ENCODE measurements at regions not wholly inside any gene's neighbourhood (a gene's known extent, or its start where the extent isn't known, plus 50 kb on each side); places are given as distances from the start of the nearest gene placed in this dataset.

- TF ChIP-seq CTCF (IDR thresholded peaks at IDR 0.05), result no peak
- no peak for TF ChIP-seq POLR2A (IDR thresholded peaks at IDR 0.05)
These were observed 109.4 kb upstream of the PDE1C start for GRCh38 chr7:32179567-32179966.
